HG03442 (cell line): ENCODE measurements at regions not wholly inside any gene's neighbourhood (a gene's known extent, or its start where the extent isn't known, plus 50 kb on each side); places are given as distances from the start of the nearest gene placed in this dataset.
"Not testable (repeated sequence)": the region's sequence is repeated elsewhere in the genome, so short reads cannot be mapped to it uniquely, and the experiment has no call there.

Experiments used
- ATAC-seq: cut with Tn5 transposase; IDR thresholded peaks from one replicate; pipeline ENCODE4 v1.9.1; 2021; ENCODE audit warnings: mild to moderate bottlenecking, moderate library complexity; ENCODE audit not compliant: unreplicated experiment

- not testable (repeated sequence) for ATAC-seq
These were observed 321.7 kb upstream of the PLGLB1 start for GRCh38 chr2:87343347-87343746.

GRCh38 chr2:87345283-87345682 is 323.6 kb upstream of the PLGLB1 start:
- not testable (repeated sequence) for ATAC-seq

GRCh38 chr2:87348556-87348955 is 326.9 kb upstream of the PLGLB1 start:
- ATAC-seq = not testable (repeated sequence)

GRCh38 chr2:87349006-87349405 is 327.4 kb upstream of the PLGLB1 start:
- not testable (repeated sequence) for ATAC-seq

- ATAC-seq = not testable (repeated sequence)
These were observed 330.7 kb upstream of the PLGLB1 start for GRCh38 chr2:87352178-87352934.

GRCh38 chr2:87353408-87353807 is 331.8 kb upstream of the PLGLB1 start:
- ATAC-seq = not testable (repeated sequence)

GRCh38 chr2:87354102-87354501 is 332.5 kb upstream of the PLGLB1 start:
- ATAC-seq = not testable (repeated sequence)

- ATAC-seq = not testable (repeated sequence)
These were observed 338.6 kb upstream of the PLGLB1 start for GRCh38 chr2:87360250-87360649.

GRCh38 chr2:87360927-87361326 is 339.3 kb upstream of the PLGLB1 start:
- ATAC-seq = not testable (repeated sequence)

- not testable (repeated sequence) for ATAC-seq
These were observed 340.2 kb upstream of the PLGLB1 start for GRCh38 chr2:87361805-87362204.

GRCh38 chr2:87364379-87364778 is 342.7 kb upstream of the PLGLB1 start:
- not testable (repeated sequence) for ATAC-seq

- ATAC-seq = not testable (repeated sequence)
These were observed 343.4 kb upstream of the PLGLB1 start for GRCh38 chr2:87365038-87365437.

- ATAC-seq = not testable (repeated sequence)
These were observed 361.8 kb upstream of the PLGLB2 start for GRCh38 chr2:87386063-87386560.

- ATAC-seq = not testable (repeated sequence)
These were observed 352.1 kb upstream of the PLGLB2 start for GRCh38 chr2:87395784-87396183.

GRCh38 chr2:87396551-87397265 is 351.2 kb upstream of the PLGLB2 start:
- not testable (repeated sequence) for ATAC-seq

- not testable (repeated sequence) for ATAC-seq
These were observed 350.4 kb upstream of the PLGLB2 start for GRCh38 chr2:87397276-87398065.

- not testable (repeated sequence) for ATAC-seq
These were observed 349.2 kb upstream of the PLGLB2 start for GRCh38 chr2:87398567-87399305.

- ATAC-seq = no peak
These were observed 346.1 kb upstream of the PLGLB2 start for GRCh38 chr2:87401726-87402345.

- no peak for ATAC-seq
These were observed 344.1 kb upstream of the PLGLB2 start for GRCh38 chr2:87403893-87404175.
